H9 (cell line): ENCODE measurements at regions not wholly inside any gene's neighbourhood (a gene's known extent, or its start where the extent isn't known, plus 50 kb on each side); places are given as distances from the start of the nearest gene placed in this dataset.

ENCODE experiments used
- DNase-seq: peaks from one replicate; pipeline ENCODE4 v3.0.0-alpha.2; 2017
- H2AFZ ChIP-seq: one replicate; pipeline ENCODE4 v1.6.1; 2013; ENCODE audit warnings: mild to moderate bottlenecking, low read length, control low read depth, moderate library complexity
- H2AK5ac ChIP-seq: 2 replicates; pipeline ENCODE4 v1.6.1; 2013; ENCODE audit warnings: low read length, control low read depth, mixed read lengths; ENCODE audit not compliant: insufficient read length
- H2BK120ac ChIP-seq: one replicate; pipeline ENCODE4 v1.6.1; 2013; ENCODE audit warnings: low read depth, mild to moderate bottlenecking, low read length, control low read depth, inconsistent platforms; ENCODE audit not compliant: poor library complexity, severe bottlenecking
- H2BK12ac ChIP-seq: 2 replicates; pipeline ENCODE4 v1.6.1; 2013; ENCODE audit warnings: low read length, control low read depth, mixed read lengths, low read depth; ENCODE audit not compliant: insufficient read length
- H2BK15ac ChIP-seq: 2 replicates; pipeline ENCODE4 v1.6.1; 2013; ENCODE audit warnings: low read depth, low read length, control low read depth
- H2BK20ac ChIP-seq: one replicate; pipeline ENCODE4 v1.6.1; 2013; ENCODE audit warnings: low read depth, mild to moderate bottlenecking, low read length, control low read depth, inconsistent platforms; ENCODE audit not compliant: poor library complexity, severe bottlenecking
- H2BK5ac ChIP-seq: 2 replicates; pipeline ENCODE4 v1.6.1; 2013; ENCODE audit warnings: low read length, control low read depth, mixed read lengths; ENCODE audit not compliant: insufficient read length
- H3K14ac ChIP-seq: 2 replicates; pipeline ENCODE4 v1.6.1; 2013; ENCODE audit warnings: low read length, control low read depth; ENCODE audit not compliant: insufficient read depth
- H3K18ac ChIP-seq: 2 replicates; pipeline ENCODE4 v1.6.1; 2013; ENCODE audit warnings: low read depth, mild to moderate bottlenecking, mixed read lengths, low read length, control low read depth; ENCODE audit not compliant: insufficient read length
- H3K23ac ChIP-seq: 2 replicates; pipeline ENCODE4 v1.6.1; 2013; ENCODE audit warnings: low read length, control low read depth, mixed read lengths, low read depth; ENCODE audit not compliant: insufficient read length
- H3K23me2 ChIP-seq: 2 replicates; pipeline ENCODE4 v1.6.1; 2013; ENCODE audit warnings: low read depth, mild to moderate bottlenecking, mixed read lengths, low read length, control low read depth; ENCODE audit not compliant: insufficient read length, poor library complexity, severe bottlenecking
- H3K27ac ChIP-seq: 2 replicates; pipeline ENCODE4 v1.5.1; 2013; ENCODE audit warnings: low read length, control low read depth, mixed read lengths, low read depth; ENCODE audit not compliant: insufficient read length
- H3K27me3 ChIP-seq: 2 replicates; pipeline ENCODE4 v1.6.1; 2013; ENCODE audit warnings: low read length, control low read depth, inconsistent platforms; ENCODE audit not compliant: insufficient read depth
- H3K4ac ChIP-seq: 2 replicates; pipeline ENCODE4 v1.6.1; 2013; ENCODE audit warnings: low read depth, mild to moderate bottlenecking, control low read depth, inconsistent platforms, low read length, moderate library complexity
- H3K4me1 ChIP-seq: 2 replicates; pipeline ENCODE4 v1.6.1; 2013; ENCODE audit warnings: low read length, control low read depth, inconsistent platforms; ENCODE audit not compliant: insufficient read depth
- H3K4me2 ChIP-seq: 2 replicates; pipeline ENCODE4 v1.6.1; 2013; ENCODE audit warnings: low read length, control low read depth, mixed read lengths; ENCODE audit not compliant: insufficient read length, insufficient read depth
- H3K56ac ChIP-seq: 2 replicates; pipeline ENCODE4 v1.6.1; 2013; ENCODE audit warnings: low read depth, mild to moderate bottlenecking, mixed read lengths, low read length, control low read depth; ENCODE audit not compliant: insufficient read length
- H3K79me1 ChIP-seq: 2 replicates; pipeline ENCODE4 v1.6.1; 2013; ENCODE audit warnings: low read depth, mild to moderate bottlenecking, moderate library complexity, low read length, control low read depth, inconsistent platforms; ENCODE audit not compliant: insufficient read depth, poor library complexity, severe bottlenecking
- H3K79me2 ChIP-seq: 2 replicates; pipeline ENCODE4 v1.6.1; 2013; ENCODE audit warnings: low read length, control low read depth, inconsistent platforms; ENCODE audit not compliant: insufficient read depth
- H3K9ac ChIP-seq: 2 replicates; pipeline ENCODE4 v1.6.1; 2013; ENCODE audit warnings: low read length, control low read depth, mixed read lengths; ENCODE audit not compliant: insufficient read length; ENCODE audit errors: extremely low read depth
- H3K9me3 ChIP-seq: one replicate; pipeline ENCODE4 v1.6.1; 2013; ENCODE audit warnings: low read depth, low read length, inconsistent platforms; ENCODE audit not compliant: control insufficient read depth
- H3T11ph ChIP-seq: one replicate; pipeline ENCODE4 v1.6.1; 2013; ENCODE audit warnings: mild to moderate bottlenecking, low read length, control low read depth, inconsistent platforms
- H4K20me1 ChIP-seq: one replicate; pipeline ENCODE4 v1.6.1; 2013; ENCODE audit not compliant: control insufficient read depth, insufficient read length, insufficient read depth
- H4K5ac ChIP-seq: 2 replicates; pipeline ENCODE4 v1.6.1; 2013; ENCODE audit warnings: low read depth, mild to moderate bottlenecking, mixed read lengths, low read length, control low read depth; ENCODE audit not compliant: insufficient read length
- H4K8ac ChIP-seq: replicated peaks from 2 replicates; pipeline ENCODE4 v1.6.1; 2013; ENCODE audit warnings: low read length, control low read depth, mixed read lengths, low read depth; ENCODE audit not compliant: insufficient read length
- H4K91ac ChIP-seq: 2 replicates; pipeline ENCODE4 v1.6.1; 2013; ENCODE audit warnings: low read depth, mild to moderate bottlenecking, moderate library complexity, mixed read lengths, low read length, control low read depth; ENCODE audit not compliant: insufficient read length
- H3K27ac Mint-ChIP-seq, 3 experiments: 2 replicates in 2 of 3; 3 replicates in 1 of 3; pipeline ENCODE4 v1.8.0; 2020 to 2021; ENCODE audit warnings: mixed read lengths in 3 of 3, mild to moderate bottlenecking in 1 of 3, moderate library complexity in 1 of 3
- H3K27me3 Mint-ChIP-seq: 2 replicates; pipeline ENCODE4 v1.8.0; 2021; ENCODE audit warnings: low read depth, mild to moderate bottlenecking, moderate library complexity, mixed read lengths
- H3K36me3 Mint-ChIP-seq, 3 experiments: 2 replicates in 2 of 3; 3 replicates in 1 of 3; pipeline ENCODE4 v1.8.0; 2020 to 2021; ENCODE audit warnings: low read depth in 3 of 3, mixed read lengths in 3 of 3; ENCODE audit not compliant: insufficient read depth in 1 of 3
- H3K4me1 Mint-ChIP-seq, 2 experiments: 2 replicates each; pipeline ENCODE4 v1.8.0; 2020; ENCODE audit warnings: mixed read lengths in 2 of 2
- H3K4me3 Mint-ChIP-seq, 2 experiments: 2 replicates in 1 of 2; 3 replicates in 1 of 2; pipeline ENCODE4 v1.8.0; 2020 to 2021; ENCODE audit warnings: mild to moderate bottlenecking in 2 of 2, mixed read lengths in 2 of 2, moderate library complexity in 1 of 2
- H3K9me3 Mint-ChIP-seq, 2 experiments: 2 replicates in 1 of 2; 3 replicates in 1 of 2; pipeline ENCODE4 v1.8.0; 2020; ENCODE audit warnings: mild to moderate bottlenecking in 2 of 2, mixed read lengths in 2 of 2, moderate library complexity in 1 of 2
- CTCF ChIP-seq: fragments of 200-600 bp; sonication (generic); conservative IDR thresholded peaks from 3 replicates; pipeline ENCODE4 v1.8.0; 2021; ENCODE audit warnings: antibody characterized with exemption, mild to moderate bottlenecking
- WGBS: extraction: QIAGEN DNeasy Blood & Tissue Kit; methylation state at CpG from one replicate; pipeline ENCODE4 v1.1.7; 2013; ENCODE audit warnings: missing lambda C conversion rate, low lambda C conversion rate, mixed read lengths; ENCODE audit not compliant: insufficient read length; ENCODE audit errors: extremely low coverage; 5-methylcytosine and 5-hydroxymethylcytosine counted together

GRCh38 chr7:16268821-16269768 is 152.2 kb downstream of the CRPPA start:
- no peak overlapping the region for H2BK12ac ChIP-seq
- no peak for DNase-seq
- H3K27me3 ChIP-seq = no peaks in the 10 kb centered on the region
- Mint-ChIP-seq H3K9me3 (no peaks in the 10 kb centered on the region), H3K27ac (no peak overlapping the region), H3K27me3 (no peaks in the 10 kb centered on the region), H3K4me3 (no peak overlapping the region), H3K36me3 (no peaks in the 10 kb centered on the region), H3K4me1 (peaks cover 14 to 27% of the 10 kb centered on the region in 2 experiments)
- no peak overlapping the region for H3K18ac ChIP-seq
- H4K5ac ChIP-seq = no peak overlapping the region
- H2AFZ ChIP-seq = no peak overlapping the region
- H3K23me2 ChIP-seq = no peaks in the 10 kb centered on the region
- no peaks in the 10 kb centered on the region for H3K79me1 ChIP-seq
- TF ChIP-seq CTCF = no peak
- no peak overlapping the region for H2BK15ac ChIP-seq
- H4K20me1 ChIP-seq = no peaks in the 10 kb centered on the region
- H3K79me2 ChIP-seq = no peaks in the 10 kb centered on the region
- no peak overlapping the region for H2AK5ac ChIP-seq
- H3K9ac ChIP-seq = no peak overlapping the region
- no CpG with 5 or more reads among the region's 12 CpGs for WGBS
- H3K14ac ChIP-seq = no peak overlapping the region
- no peak overlapping the region for H3K27ac ChIP-seq
- no peak overlapping the region for H2BK20ac ChIP-seq
- H3K4me1 ChIP-seq = no peaks in the 10 kb centered on the region
- H2BK120ac ChIP-seq = no peak overlapping the region
- no peaks in the 10 kb centered on the region for H3K9me3 ChIP-seq
- H2BK5ac ChIP-seq = no peak overlapping the region
- no peak overlapping the region for H3K23ac ChIP-seq
- no peak overlapping the region for H4K91ac ChIP-seq
- H4K8ac ChIP-seq = no peak overlapping the region
- no peak overlapping the region for H3K4me2 ChIP-seq
- H3T11ph ChIP-seq = no peak overlapping the region
- no peak overlapping the region for H3K56ac ChIP-seq
- H3K4ac ChIP-seq = no peak overlapping the region
